HG03469 (cell line): ENCODE measurements at regions not wholly inside any gene's neighbourhood (a gene's known extent, or its start where the extent isn't known, plus 50 kb on each side); places are given as distances from the start of the nearest gene placed in this dataset.

Source experiments
- ATAC-seq: cut with Tn5 transposase; IDR thresholded peaks from one replicate; pipeline ENCODE4 v1.9.1; 2021; ENCODE audit warnings: mild to moderate bottlenecking, moderate library complexity, moderate number of reproducible peaks; ENCODE audit not compliant: unreplicated experiment

DNA sequence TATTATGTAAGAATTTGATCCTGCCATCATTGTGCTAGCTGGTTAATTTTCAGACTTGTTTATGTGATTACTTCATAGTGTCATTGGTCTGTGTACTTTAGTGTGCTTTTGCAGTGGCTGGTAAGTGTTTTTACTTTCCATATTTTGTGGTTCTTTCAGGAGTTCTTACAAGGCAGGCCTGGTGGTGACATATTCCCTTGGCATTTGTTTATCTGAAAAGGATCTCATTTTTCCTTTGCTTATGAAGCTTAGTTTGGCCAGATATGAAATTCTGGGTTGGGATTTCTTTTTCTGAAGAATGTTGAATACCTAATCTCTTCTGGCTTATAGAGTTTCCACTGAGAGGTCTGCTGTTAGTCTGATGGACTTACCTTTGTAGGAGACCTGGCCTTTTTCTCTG, 72.8 kb upstream of the MC4R start:
- ATAC-seq = no peak

- ATAC-seq = no peak
These were observed 74.2 kb upstream of the MC4R start for GRCh38 chr18:60446821-60447220.

DNA sequence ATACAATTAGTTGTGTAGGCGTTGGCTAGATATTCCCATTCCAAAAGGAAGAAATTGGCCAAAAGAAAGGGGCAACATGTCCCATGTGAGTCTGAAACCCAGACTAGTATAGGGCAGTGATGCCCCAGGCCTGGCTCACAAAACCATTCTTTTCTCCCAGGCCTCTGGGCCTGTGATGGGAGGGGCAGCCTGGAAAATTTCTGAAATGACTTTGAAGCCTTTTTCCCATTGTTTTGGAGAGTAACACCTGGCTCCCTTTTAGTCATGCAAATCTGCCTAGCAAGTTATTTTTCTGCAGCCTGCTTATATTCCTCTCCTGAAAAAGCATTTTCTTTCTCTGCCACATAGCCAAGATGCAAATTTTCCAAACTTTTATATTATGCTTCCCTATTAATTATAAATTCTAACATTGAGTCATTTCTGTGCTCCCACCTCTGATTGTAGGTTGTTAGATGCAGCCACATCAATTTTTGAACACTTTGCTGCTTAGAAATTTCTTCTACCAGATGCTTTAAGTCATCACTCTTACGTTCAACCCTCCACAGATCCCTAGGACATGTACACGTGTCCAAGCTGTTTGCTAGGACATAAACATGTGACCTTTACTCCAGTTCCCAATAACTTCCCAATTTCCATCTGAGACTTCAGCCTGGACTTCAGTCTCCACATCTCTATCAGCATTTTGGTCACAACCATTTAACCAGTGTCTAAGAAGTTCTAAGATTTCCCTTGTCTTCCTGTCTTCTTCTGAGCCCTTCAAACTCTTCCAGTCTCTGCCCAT, 76.1 kb upstream of the MC4R start:
- ATAC-seq = no peak

DNA sequence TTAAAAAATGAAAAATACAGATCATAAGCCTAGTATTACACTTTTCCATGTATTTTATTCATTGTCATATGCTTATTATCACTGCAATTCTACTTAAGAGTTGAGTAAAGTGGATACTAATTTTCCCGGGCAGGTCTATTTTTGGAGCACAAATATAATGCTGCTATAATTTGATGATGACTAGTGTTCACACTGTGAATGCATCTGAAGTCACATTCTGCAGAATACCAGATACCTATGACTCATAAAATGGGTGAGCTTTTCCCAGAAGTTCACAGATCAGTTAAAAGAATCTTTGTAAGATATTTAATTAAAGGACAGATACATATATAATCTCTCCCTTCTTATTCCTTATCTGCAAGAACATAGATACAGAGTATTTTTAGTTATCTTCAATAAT, 79.8 kb upstream of the MC4R start:
- no peak for ATAC-seq

GRCh38 chr18:60466677-60467076, 94.1 kb upstream of the MC4R start:
- no peak for ATAC-seq

DNA sequence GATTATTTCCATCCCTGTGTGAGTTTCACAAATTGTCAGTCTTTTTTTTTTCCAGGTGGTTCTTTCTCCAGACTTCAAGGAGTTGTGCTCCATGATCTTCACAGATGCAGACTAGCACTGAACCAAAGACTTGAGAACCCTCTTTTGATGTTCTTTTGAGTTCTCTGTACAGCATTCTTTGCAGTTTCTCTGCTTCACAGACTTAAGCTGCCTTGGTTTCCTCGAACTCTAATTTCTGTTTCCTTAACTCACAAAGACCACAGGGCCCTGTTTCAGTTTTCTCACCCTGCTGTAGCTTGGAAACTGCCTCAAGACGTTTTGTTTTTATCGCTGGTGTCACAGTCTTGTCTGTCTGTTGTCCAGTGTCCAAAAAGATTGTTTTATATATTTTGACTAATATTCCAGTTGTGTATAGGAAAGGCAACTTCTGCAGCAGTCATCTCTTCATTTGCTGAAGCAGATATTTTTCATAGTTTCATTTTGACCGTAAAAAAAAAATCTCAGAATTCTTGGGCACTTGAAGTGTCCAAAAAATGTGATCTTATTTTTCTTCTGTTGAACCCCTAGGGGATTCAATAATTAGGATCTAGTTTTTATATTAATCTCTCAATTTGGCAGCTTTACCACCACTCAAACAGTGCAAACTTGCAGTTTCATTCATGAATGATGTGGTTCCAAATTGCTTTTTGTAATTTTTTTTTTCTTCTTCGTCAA, 97.0 kb upstream of the MC4R start:
- ATAC-seq = no peak

DNA sequence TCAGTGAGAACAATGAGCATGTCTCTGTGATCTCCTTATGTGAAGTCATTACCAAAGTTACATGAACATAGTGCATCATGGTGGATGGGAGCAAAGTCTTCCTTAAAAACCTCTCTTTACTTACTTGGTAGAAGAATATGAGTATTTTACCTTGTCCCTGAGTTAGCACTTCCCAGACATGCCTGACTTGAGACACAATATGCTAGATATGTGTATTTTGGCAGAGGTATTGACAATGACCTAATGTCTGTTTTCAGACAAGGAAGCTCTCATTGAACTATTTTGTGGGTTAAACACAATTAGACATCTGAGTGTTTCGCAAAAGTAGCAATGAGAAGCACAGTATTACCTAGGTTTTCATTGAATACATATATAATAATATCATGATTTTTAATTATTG, 99.1 kb upstream of the MC4R start:
- ATAC-seq = no peak

- no peak for ATAC-seq
These were observed 112.6 kb upstream of the MC4R start for GRCh38 chr18:60485201-60485600.

- ATAC-seq = no peak
These were observed 120.5 kb upstream of the MC4R start for GRCh38 chr18:60493066-60493465.

- no peak for ATAC-seq
These were observed 127.1 kb upstream of the MC4R start for GRCh38 chr18:60499675-60500074.

GRCh38 chr18:60500960-60501359, 128.4 kb upstream of the MC4R start:
- no peak for ATAC-seq

GRCh38 chr18:60502591-60502990, 130.0 kb upstream of the MC4R start:
- no peak for ATAC-seq

DNA sequence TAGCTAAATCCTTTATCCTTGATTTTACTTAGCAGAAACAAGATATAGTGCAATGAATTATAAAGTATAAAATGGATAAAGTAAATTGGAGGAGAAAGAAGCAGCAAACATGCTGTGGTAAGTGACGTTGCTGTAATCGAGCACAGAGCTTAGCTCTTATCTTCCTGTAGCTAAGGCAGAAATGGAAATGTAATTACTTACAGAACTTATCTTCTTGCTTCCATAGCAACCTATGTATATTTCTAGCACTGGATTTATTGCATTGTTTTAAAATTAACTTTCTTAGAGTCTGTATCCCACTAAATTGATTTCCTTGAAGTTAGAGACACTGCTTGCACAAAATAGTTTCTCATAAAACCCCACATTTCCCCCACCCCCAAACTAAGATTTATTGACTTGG, 130.6 kb upstream of the MC4R start:
- ATAC-seq = no peak

DNA sequence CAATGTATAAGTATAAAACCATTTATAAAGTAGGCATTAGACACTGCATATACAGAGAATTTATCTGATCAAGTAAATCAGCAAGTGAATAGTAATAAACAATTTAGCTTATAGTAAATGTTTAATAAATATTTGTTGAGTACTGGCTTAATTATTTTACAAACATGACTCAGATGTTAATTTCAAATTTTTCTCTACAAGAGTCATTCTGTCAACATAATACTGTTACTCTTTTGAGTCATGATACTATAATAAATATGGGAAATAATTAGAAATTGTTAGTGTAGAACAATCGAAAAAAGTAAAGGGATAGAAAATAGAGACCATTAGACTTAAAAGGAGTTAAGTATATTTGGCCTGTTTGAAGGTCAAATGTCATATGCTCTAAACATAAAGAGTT, 133.6 kb upstream of the MC4R start:
- ATAC-seq = no peak

DNA sequence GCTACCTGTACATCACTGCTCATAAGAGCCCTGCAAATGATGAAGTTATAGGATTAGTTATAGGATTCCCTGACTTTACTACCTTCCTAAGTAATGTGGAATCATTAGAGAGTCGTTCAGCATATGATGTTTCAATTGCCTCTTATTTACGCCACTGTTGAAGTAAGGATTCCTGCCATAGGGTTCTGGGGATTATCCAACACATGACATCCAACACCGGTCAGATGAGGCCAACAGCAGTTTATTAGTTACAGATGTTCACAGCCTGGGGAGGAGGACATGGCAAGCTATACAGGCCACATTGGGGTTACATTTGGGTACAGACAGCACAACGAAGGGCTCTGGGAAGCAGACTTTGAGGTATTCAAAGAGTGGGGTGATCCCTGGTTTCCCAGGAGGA, 134.1 kb upstream of the MC4R start:
- ATAC-seq = no peak

- ATAC-seq = no peak
These were observed 135.5 kb upstream of the MC4R start for GRCh38 chr18:60508108-60508507.

DNA sequence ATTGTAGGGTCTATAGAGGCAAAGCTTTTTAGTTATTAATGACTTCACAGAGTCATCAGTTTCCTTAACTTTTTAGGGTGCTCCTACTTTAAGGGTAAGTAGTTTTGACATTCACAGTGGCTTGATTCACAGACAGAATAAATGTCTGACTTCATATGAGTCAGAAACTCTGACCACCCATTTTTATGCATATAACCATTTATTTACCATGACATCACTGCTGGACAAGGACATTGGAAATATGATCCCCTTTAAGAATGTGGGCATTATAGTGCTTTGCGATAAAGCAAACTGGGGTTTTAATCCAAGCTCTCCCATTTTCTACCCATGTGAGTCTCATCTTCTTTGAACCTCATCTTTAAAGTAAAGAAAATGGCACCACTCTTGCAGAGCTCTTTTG, 162.0 kb upstream of the MC4R start:
- ATAC-seq = no peak

DNA sequence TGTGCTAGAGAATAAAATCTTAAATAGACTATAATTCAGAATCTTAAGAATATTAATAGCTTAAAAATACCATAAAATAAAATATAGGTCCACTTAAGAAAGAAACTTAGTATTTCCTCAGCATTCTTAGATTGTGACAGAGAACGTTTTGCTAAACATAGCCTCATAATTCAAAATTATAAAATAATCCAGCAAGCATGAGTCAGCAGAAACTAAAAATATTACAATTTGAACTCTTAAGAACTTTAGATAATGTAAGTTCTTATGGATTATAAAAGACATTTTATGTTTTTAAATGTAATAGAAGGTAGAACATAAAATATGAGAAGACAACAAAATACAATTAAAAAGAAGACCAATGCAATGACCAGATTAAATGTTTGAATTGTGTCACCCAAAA, 164.5 kb upstream of the MC4R start:
- ATAC-seq = no peak

DNA sequence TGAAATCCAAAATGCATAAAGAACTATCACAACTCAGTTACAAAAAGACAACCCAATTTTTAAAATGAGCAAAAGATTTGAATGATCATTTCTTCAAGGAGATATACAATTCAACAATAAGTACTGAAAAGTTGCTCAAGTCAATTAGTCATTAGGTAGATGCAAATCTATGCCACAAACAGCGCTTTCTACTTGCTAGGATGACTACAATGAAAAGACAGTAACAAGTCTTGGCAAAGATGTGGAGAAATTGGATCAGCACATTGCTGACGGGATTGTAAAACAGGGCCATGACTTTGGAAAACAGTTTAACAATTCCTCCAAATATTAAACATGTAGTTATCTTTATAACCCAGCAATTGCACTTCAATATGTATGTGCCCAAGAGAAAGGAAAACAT, 166.3 kb upstream of the MC4R start:
- ATAC-seq = no peak

DNA sequence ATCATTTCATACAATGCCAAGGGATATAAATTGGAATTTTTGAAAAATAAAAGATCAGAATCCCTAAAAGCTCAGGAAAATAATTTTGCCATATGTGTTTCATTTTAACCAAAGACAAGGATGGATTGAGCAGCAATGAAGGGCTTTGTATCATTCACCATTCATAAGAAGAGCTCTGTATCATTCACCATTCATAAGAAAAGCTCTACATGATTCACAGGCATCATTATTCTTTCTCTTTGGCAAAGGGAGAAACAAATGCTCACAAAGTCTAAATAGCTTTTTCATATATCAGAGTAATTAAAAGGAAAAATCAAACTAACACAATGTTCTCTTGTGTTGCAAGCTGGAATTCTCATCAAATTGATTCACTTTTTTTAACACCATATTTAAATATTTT, 169.1 kb upstream of the MC4R start:
- no peak for ATAC-seq

- ATAC-seq = peak; percentile 53
These were observed 171.1 kb upstream of the MC4R start for GRCh38 chr18:60543646-60544045.

GRCh38 chr18:60549338-60549960, 176.9 kb upstream of the MC4R start:
- ATAC-seq = peak; percentile 62
